ENCODE measurements at regions not wholly inside any gene's neighbourhood (a gene's known extent, or its start where the extent isn't known, plus 50 kb on each side); places are given as distances from the start of the nearest gene placed in this dataset.

- FAIRE-seq (no peak), DNase-seq (ENCODE audit: low read depth, low spot score) (no peak)
- no peak overlapping the region for H3K4me3 ChIP-seq (replicated peaks in 1 of 3; ENCODE audit: insufficient read depth in 1 of 3, low read depth in 1 of 3, low read length in 3 of 3)
- CTCF ChIA-PET, result no interaction called here
- H2AFZ ChIP-seq (ENCODE audit: low read depth, low read length), result no peak overlapping the region
- intact Hi-C loops (cut with micrococcal nuclease) (no loop called here), dilution Hi-C loops (cut with MboI; ENCODE audit: extremely low pct_ligation_motif_present, low sequenced_read_pairs) (no loop called here)
- no TSS peak for BruUV-seq (replicated peaks)
- H3K9me3 ChIP-seq (replicated peaks; ENCODE audit: control insufficient read depth, insufficient read depth, low read length), result no peaks in the 10 kb centered on the region
- POLR2A ChIA-PET, result no interaction called here
- H4K20me1 ChIP-seq (replicated peaks; ENCODE audit: control insufficient read depth, extremely low read depth, insufficient read depth, low read length), result no peaks in the 10 kb centered on the region
- TF ChIP-seq JUN (IDR thresholded peaks at IDR 0.05; ENCODE audit: borderline replicate concordance, insufficient read depth, insufficient read length, low read depth) (no peak), POLR2AphosphoS5 (IDR thresholded peaks at IDR 0.05; ENCODE audit: insufficient read depth, low read depth, low read length) (no peak), GATA2 (IDR thresholded peaks at IDR 0.05; ENCODE audit: insufficient read depth, insufficient read length, low read depth, low read length) (no peak), EZH2 (IDR thresholded peaks at IDR 0.05; ENCODE audit: borderline replicate concordance, low read depth, low read length, severe bottlenecking) (no peak), POLR2A (IDR thresholded peaks at IDR 0.05; ENCODE audit: low read depth, low read length) (no peak), FOS (IDR thresholded peaks at IDR 0.05; ENCODE audit: borderline replicate concordance, insufficient read depth, low read length) (no peak), MYC (IDR thresholded peaks at IDR 0.05; ENCODE audit: low read depth, low read length) (no peak)
- TF ChIP-seq, protein P1, sequence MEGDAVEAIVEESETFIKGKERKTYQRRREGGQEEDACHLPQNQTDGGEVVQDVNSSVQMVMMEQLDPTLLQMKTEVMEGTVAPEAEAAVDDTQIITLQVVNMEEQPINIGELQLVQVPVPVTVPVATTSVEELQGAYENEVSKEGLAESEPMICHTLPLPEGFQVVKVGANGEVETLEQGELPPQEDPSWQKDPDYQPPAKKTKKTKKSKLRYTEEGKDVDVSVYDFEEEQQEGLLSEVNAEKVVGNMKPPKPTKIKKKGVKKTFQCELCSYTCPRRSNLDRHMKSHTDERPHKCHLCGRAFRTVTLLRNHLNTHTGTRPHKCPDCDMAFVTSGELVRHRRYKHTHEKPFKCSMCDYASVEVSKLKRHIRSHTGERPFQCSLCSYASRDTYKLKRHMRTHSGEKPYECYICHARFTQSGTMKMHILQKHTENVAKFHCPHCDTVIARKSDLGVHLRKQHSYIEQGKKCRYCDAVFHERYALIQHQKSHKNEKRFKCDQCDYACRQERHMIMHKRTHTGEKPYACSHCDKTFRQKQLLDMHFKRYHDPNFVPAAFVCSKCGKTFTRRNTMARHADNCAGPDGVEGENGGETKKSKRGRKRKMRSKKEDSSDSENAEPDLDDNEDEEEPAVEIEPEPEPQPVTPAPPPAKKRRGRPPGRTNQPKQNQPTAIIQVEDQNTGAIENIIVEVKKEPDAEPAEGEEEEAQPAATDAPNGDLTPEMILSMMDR (IDR thresholded peaks at IDR 0.05; ENCODE audit: extremely low read depth in 1 of 2, insufficient read depth in 1 of 2, low read depth in 1 of 2, low read length in 2 of 2), result no peak
- TF ChIP-seq, protein P2, sequence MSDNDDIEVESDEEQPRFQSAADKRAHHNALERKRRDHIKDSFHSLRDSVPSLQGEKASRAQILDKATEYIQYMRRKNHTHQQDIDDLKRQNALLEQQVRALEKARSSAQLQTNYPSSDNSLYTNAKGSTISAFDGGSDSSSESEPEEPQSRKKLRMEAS (IDR thresholded peaks at IDR 0.05; ENCODE audit: insufficient read depth, insufficient read length), result no peak
- no peak overlapping the region for H3K4me2 ChIP-seq (ENCODE audit: insufficient read depth, low read length)
- no peaks in the 10 kb centered on the region for H3K9me1 ChIP-seq (replicated peaks; ENCODE audit: control insufficient read depth, extremely low read depth, insufficient read depth, low read length)
- no peak overlapping the region for H3K27ac ChIP-seq (ENCODE audit: insufficient read depth, low read depth, low read length)
- H3K27me3 ChIP-seq (ENCODE audit: control insufficient read depth in 2 of 2, insufficient read depth in 2 of 2, low read length in 2 of 2), result no peaks in the 10 kb centered on the region
- H3K79me2 ChIP-seq (ENCODE audit: control insufficient read depth, insufficient read depth, low read length), result no peaks in the 10 kb centered on the region
- no peak overlapping the region for H3K9ac ChIP-seq (replicated peaks; ENCODE audit: extremely low read depth, insufficient read depth, low read length)
- no peaks in the 10 kb centered on the region for H3K36me3 ChIP-seq (ENCODE audit: control insufficient read depth in 2 of 2, extremely low read depth in 1 of 2, insufficient read depth in 2 of 2, low read length in 2 of 2)
- H3K4me1 ChIP-seq (ENCODE audit: control insufficient read depth, extremely low read depth, insufficient read depth, low read length), result no peaks in the 10 kb centered on the region
These were observed 415.2 kb upstream of the KAZN start for GRCh38 chr1:14183329-14183728.
